A549 (cell line): ENCODE measurements at regions not wholly inside any gene's neighbourhood (a gene's known extent, or its start where the extent isn't known, plus 50 kb on each side); places are given as distances from the start of the nearest gene placed in this dataset.

Source experiments
- BHLHE40 ChIP-seq: IDR thresholded peaks from 2 replicates; pipeline ENCODE4 v1.6.1; 2012; ENCODE audit warnings: low read depth, low read length, inconsistent platforms
- CBX2 ChIP-seq: fragments of 200-600 bp; sonication (generic); IDR thresholded peaks from 2 replicates; pipeline ENCODE4 v1.6.1; 2016; ENCODE audit warnings: low read depth, mild to moderate bottlenecking, borderline replicate concordance
- CBX8 ChIP-seq: fragments of 200-600 bp; sonication (generic); IDR thresholded peaks from 2 replicates; pipeline ENCODE4 v1.6.1; 2016
- CTCF ChIP-seq: fragments of >200 bp; sonication (Bioruptor Twin); formaldehyde crosslinking; IDR thresholded peaks from 3 replicates; pipeline ENCODE4 v1.5.1; 2016
- ELK1 ChIP-seq: fragments of 150-350 bp; IDR thresholded peaks from 2 replicates; pipeline ENCODE4 v1.6.1; 2014; ENCODE audit warnings: low read depth, mild to moderate bottlenecking, low read length
- EP300 ChIP-seq, 2 experiments: fragments of >200 bp; sonication (Bioruptor Twin); formaldehyde crosslinking; IDR thresholded peaks; 2 replicates in 1 of 2; 3 replicates in 1 of 2; pipeline ENCODE4 v1.6.1; 2016 to 2017
- MYC ChIP-seq: IDR thresholded peaks from 2 replicates; pipeline ENCODE4 v1.6.1; 2012; ENCODE audit warnings: mild to moderate bottlenecking, inconsistent platforms, low read length, improper control_type of control experiment, borderline replicate concordance
- POLR2AphosphoS2 ChIP-seq: conservative IDR thresholded peaks from 2 replicates; pipeline ENCODE4 v1.6.1; 2012; ENCODE audit warnings: low read length, improper control_type of control experiment, inconsistent platforms
- TF ChIP-seq, protein P1 (sequence below): IDR thresholded peaks from 2 replicates; pipeline ENCODE4 v1.6.1; 2012
- TF ChIP-seq, protein P2 (sequence below): fragments of 250-450 bp; sonication (Bioruptor Pico); IDR thresholded peaks from 2 replicates; pipeline ENCODE4 v1.5.0; 2021; ENCODE audit warnings: mild to moderate bottlenecking, moderate library complexity, borderline replicate concordance

DNA sequence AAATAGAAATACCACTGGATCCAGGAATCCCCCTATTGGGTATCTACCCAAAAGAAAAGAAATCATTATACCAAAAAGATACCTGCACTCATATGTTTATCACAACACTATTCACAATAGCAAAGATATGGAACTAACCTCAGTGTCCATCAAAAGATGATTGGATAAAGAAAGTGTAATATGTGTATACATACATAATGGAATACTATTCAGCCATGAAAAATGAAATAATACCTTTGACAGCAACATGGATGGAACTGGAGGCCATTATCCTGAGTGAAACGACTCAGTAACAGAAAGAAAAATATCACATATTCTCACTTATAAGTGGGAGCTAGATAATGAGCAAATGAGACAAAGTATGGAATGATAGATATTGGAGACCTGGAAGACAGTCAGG lies 74.2 kb upstream of the TLR3 start:
- TF ChIP-seq POLR2AphosphoS2 (no peak), CBX8 (no peak), CBX2 (no peak), CTCF (no peak), BHLHE40 (no peak), MYC (no peak), ELK1 (no peak), EP300 (IDR thresholded peaks at IDR 0.05) (no peak)
- TF ChIP-seq, protein P1, sequence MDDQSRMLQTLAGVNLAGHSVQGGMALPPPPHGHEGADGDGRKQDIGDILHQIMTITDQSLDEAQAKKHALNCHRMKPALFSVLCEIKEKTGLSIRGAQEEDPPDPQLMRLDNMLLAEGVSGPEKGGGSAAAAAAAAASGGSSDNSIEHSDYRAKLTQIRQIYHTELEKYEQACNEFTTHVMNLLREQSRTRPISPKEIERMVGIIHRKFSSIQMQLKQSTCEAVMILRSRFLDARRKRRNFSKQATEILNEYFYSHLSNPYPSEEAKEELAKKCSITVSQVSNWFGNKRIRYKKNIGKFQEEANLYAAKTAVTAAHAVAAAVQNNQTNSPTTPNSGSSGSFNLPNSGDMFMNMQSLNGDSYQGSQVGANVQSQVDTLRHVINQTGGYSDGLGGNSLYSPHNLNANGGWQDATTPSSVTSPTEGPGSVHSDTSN: no peak
- TF ChIP-seq, protein P2, sequence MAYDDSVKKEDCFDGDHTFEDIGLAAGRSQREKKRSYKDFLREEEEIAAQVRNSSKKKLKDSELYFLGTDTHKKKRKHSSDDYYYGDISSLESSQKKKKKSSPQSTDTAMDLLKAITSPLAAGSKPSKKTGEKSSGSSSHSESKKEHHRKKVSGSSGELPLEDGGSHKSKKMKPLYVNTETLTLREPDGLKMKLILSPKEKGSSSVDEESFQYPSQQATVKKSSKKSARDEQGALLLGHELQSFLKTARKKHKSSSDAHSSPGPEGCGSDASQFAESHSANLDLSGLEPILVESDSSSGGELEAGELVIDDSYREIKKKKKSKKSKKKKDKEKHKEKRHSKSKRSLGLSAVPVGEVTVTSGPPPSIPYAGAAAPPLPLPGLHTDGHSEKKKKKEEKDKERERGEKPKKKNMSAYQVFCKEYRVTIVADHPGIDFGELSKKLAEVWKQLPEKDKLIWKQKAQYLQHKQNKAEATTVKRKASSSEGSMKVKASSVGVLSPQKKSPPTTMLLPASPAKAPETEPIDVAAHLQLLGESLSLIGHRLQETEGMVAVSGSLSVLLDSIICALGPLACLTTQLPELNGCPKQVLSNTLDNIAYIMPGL (CRISPR knock-in tag): no peak
